Esophagus muscularis mucosa (tissue), 4 donors: ENCODE measurements at regions not wholly inside any gene's neighbourhood (a gene's known extent, or its start where the extent isn't known, plus 50 kb on each side); places are given as distances from the start of the nearest gene placed in this dataset.

Source experiments
- DNase-seq: peaks from one replicate; pipeline ENCODE4 v3.0.0-alpha.2; 2017; ENCODE audit errors: extremely low spot score
- H3K27ac ChIP-seq, 4 donors: fragments of 200-600 bp; sonication (generic); replicated peaks in 1 of 4; 1 replicate in 3 of 4; 2 replicates in 1 of 4; pipeline ENCODE4 v1.5.1; 2016 to 2019; ENCODE audit warnings: mild to moderate bottlenecking in 1 of 4
- H3K27me3 ChIP-seq, 4 donors: fragments of 200-600 bp; sonication (generic); one replicate each; pipeline versions ENCODE4 v1.5.1 to v1.6.0; 2016 to 2019
- H3K36me3 ChIP-seq, 4 donors: fragments of 200-600 bp; sonication (generic); one replicate each; pipeline ENCODE4 v1.5.1; 2016 to 2019
- H3K4me1 ChIP-seq, 4 donors: fragments of 200-600 bp; sonication (generic); one replicate each; pipeline ENCODE4 v1.5.1; 2016 to 2019
- H3K4me3 ChIP-seq, 4 donors: fragments of 200-600 bp; sonication (generic); 1 replicate in 2 of 4; 2 replicates in 2 of 4; pipeline ENCODE4 v1.5.1; 2016 to 2019; ENCODE audit warnings: mild to moderate bottlenecking in 4 of 4, moderate library complexity in 1 of 4
- H3K9me3 ChIP-seq, 4 donors: fragments of 200-600 bp; sonication (generic); 1 replicate in 3 of 4; 2 replicates in 1 of 4; pipeline ENCODE4 v1.5.1; 2016 to 2019
- EP300 ChIP-seq: sonication (generic); formaldehyde crosslinking; IDR thresholded peaks from one replicate; pipeline ENCODE4 v1.6.1; 2017; ENCODE audit warnings: antibody characterized with exemption
- POLR2A ChIP-seq: fragments of 450-650 bp; IDR thresholded peaks from one replicate; pipeline ENCODE4 v1.6.1; 2017; ENCODE audit warnings: antibody characterized with exemption, moderate library complexity, mild to moderate bottlenecking, low read depth
- POLR2AphosphoS5 ChIP-seq, 2 donors: sonication (generic); formaldehyde crosslinking; IDR thresholded peaks; one replicate each; pipeline ENCODE4 v1.6.1; 2017; ENCODE audit warnings: antibody characterized with exemption in 2 of 2
- WGBS: methylation state at CpG from one replicate; pipeline ENCODE4 v1.1.5; 2018; 5-methylcytosine and 5-hydroxymethylcytosine counted together
- intact Hi-C: fragments of 100-400 bp; cut with DNase I; formaldehyde crosslinking; loops from one replicate; pipeline ENCODE4 v1.15.1; 2023
- TF ChIP-seq, protein P1 (sequence below), 3 experiments: fragments of 200-600 bp in 2 of 3; fragments of 450-650 bp in 1 of 3; sonication (generic) in 2 of 3; IDR thresholded peaks; one replicate each; pipeline ENCODE4 v1.5.1; 2017 to 2019; ENCODE audit warnings: antibody characterized with exemption in 3 of 3, mild to moderate bottlenecking in 2 of 3, moderate library complexity in 1 of 3

GRCh38 chr16:24488045-24488444 lies 51.3 kb upstream of the RBBP6 start:
- Histone ChIP-seq H3K27ac (no peak overlapping the region), H3K27me3 (peaks cover 0 to 17% (median 0%) of the 10 kb centered on the region in 4 donors), H3K36me3 (no peaks in the 10 kb centered on the region), H3K4me1 (no peaks in the 10 kb centered on the region), H3K9me3 (peaks cover 0 to 23% (median 11%) of the 10 kb centered on the region in 4 donors), H3K4me3 (no peak overlapping the region)
- intact Hi-C loops = no loop called here
- TF ChIP-seq, protein P1, sequence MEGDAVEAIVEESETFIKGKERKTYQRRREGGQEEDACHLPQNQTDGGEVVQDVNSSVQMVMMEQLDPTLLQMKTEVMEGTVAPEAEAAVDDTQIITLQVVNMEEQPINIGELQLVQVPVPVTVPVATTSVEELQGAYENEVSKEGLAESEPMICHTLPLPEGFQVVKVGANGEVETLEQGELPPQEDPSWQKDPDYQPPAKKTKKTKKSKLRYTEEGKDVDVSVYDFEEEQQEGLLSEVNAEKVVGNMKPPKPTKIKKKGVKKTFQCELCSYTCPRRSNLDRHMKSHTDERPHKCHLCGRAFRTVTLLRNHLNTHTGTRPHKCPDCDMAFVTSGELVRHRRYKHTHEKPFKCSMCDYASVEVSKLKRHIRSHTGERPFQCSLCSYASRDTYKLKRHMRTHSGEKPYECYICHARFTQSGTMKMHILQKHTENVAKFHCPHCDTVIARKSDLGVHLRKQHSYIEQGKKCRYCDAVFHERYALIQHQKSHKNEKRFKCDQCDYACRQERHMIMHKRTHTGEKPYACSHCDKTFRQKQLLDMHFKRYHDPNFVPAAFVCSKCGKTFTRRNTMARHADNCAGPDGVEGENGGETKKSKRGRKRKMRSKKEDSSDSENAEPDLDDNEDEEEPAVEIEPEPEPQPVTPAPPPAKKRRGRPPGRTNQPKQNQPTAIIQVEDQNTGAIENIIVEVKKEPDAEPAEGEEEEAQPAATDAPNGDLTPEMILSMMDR (IDR thresholded peaks at IDR 0.05) = no peak
- TF ChIP-seq POLR2A (no peak), POLR2AphosphoS5 (IDR thresholded peaks at IDR 0.05) (no peak), EP300 (no peak)
- DNase-seq = no peak
- 50% methylated on average over 2 of the region's 2 CpGs for WGBS
